Ishikawa (cell line): ENCODE measurements at regions not wholly inside any gene's neighbourhood (a gene's known extent, or its start where the extent isn't known, plus 50 kb on each side); places are given as distances from the start of the nearest gene placed in this dataset.

ENCODE experiments used
- CEBPB ChIP-seq: IDR thresholded peaks from 2 replicates; pipeline ENCODE4 v1.6.1; 2012
- EGR1 ChIP-seq: IDR thresholded peaks from 2 replicates; pipeline ENCODE4 v1.6.1; 2012
- EP300 ChIP-seq: IDR thresholded peaks from 2 replicates; pipeline ENCODE4 v1.6.1; 2012; ENCODE audit warnings: borderline replicate concordance
- FOXM1 ChIP-seq: IDR thresholded peaks from 2 replicates; pipeline ENCODE4 v1.6.1; 2012; ENCODE audit warnings: low read depth, borderline replicate concordance
- NFIC ChIP-seq: IDR thresholded peaks from 2 replicates; pipeline ENCODE4 v1.6.1; 2012
- RAD21 ChIP-seq: IDR thresholded peaks from 2 replicates; pipeline ENCODE4 v1.6.1; 2012; ENCODE audit warnings: low read depth
- TAF1 ChIP-seq: IDR thresholded peaks from 2 replicates; pipeline ENCODE4 v1.6.1; 2012; ENCODE audit warnings: low read depth, mild to moderate bottlenecking
- TCF12 ChIP-seq: IDR thresholded peaks from 2 replicates; pipeline ENCODE4 v1.6.1; 2012; ENCODE audit warnings: low read depth
- TEAD4 ChIP-seq: IDR thresholded peaks from 2 replicates; pipeline ENCODE4 v1.6.1; 2012
- USF1 ChIP-seq: IDR thresholded peaks from 2 replicates; pipeline ENCODE4 v1.6.1; 2012
- YY1 ChIP-seq: IDR thresholded peaks from 2 replicates; pipeline ENCODE4 v1.6.1; 2012; ENCODE audit warnings: low read depth
- TF ChIP-seq, protein P1 (sequence below): IDR thresholded peaks from 2 replicates; pipeline ENCODE4 v1.6.1; 2012; ENCODE audit warnings: low read depth, mild to moderate bottlenecking
- TF ChIP-seq, protein P2 (sequence below): IDR thresholded peaks from 2 replicates; pipeline ENCODE4 v1.6.1; 2012

- TF ChIP-seq EGR1: no peak
- no peak for TF ChIP-seq YY1
- no peak for TF ChIP-seq NFIC
- no peak for TF ChIP-seq EP300
- TF ChIP-seq, protein P1, sequence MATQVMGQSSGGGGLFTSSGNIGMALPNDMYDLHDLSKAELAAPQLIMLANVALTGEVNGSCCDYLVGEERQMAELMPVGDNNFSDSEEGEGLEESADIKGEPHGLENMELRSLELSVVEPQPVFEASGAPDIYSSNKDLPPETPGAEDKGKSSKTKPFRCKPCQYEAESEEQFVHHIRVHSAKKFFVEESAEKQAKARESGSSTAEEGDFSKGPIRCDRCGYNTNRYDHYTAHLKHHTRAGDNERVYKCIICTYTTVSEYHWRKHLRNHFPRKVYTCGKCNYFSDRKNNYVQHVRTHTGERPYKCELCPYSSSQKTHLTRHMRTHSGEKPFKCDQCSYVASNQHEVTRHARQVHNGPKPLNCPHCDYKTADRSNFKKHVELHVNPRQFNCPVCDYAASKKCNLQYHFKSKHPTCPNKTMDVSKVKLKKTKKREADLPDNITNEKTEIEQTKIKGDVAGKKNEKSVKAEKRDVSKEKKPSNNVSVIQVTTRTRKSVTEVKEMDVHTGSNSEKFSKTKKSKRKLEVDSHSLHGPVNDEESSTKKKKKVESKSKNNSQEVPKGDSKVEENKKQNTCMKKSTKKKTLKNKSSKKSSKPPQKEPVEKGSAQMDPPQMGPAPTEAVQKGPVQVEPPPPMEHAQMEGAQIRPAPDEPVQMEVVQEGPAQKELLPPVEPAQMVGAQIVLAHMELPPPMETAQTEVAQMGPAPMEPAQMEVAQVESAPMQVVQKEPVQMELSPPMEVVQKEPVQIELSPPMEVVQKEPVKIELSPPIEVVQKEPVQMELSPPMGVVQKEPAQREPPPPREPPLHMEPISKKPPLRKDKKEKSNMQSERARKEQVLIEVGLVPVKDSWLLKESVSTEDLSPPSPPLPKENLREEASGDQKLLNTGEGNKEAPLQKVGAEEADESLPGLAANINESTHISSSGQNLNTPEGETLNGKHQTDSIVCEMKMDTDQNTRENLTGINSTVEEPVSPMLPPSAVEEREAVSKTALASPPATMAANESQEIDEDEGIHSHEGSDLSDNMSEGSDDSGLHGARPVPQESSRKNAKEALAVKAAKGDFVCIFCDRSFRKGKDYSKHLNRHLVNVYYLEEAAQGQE: no peak
- no peak for TF ChIP-seq FOXM1
- TF ChIP-seq, protein P2, sequence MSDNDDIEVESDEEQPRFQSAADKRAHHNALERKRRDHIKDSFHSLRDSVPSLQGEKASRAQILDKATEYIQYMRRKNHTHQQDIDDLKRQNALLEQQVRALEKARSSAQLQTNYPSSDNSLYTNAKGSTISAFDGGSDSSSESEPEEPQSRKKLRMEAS: no peak
- TF ChIP-seq TEAD4: no peak
- TF ChIP-seq TCF12: no peak
- no peak for TF ChIP-seq TAF1
- no peak for TF ChIP-seq RAD21
- no peak for TF ChIP-seq USF1
- TF ChIP-seq CEBPB: no peak
Measured at GRCh38 chr13:22219709-22220108, 548.8 kb downstream of the FGF9 start.
